ENCODE measurements at regions not wholly inside any gene's neighbourhood (a gene's known extent, or its start where the extent isn't known, plus 50 kb on each side); places are given as distances from the start of the nearest gene placed in this dataset.

GRCh38 chr10:80705899-80706298 is 168.2 kb downstream of the SH2D4B start:
- TF ChIP-seq POLR2AphosphoS5 (IDR thresholded peaks at IDR 0.05) (no peak), EP300 (IDR thresholded peaks at IDR 0.05) (no peak), CTCF (IDR thresholded peaks at IDR 0.05) (no peak), POLR2A (IDR thresholded peaks at IDR 0.05) (no peak)

Data from stomach (tissue), 4 donors.